KBM-7 (cell line): ENCODE measurements at regions not wholly inside any gene's neighbourhood (a gene's known extent, or its start where the extent isn't known, plus 50 kb on each side); places are given as distances from the start of the nearest gene placed in this dataset.
"Not testable (repeated sequence)": the region's sequence is repeated elsewhere in the genome, so short reads cannot be mapped to it uniquely, and the experiment has no call there.

Experiments
- DNase-seq: peaks from one replicate; pipeline ENCODE4 v3.0.0-alpha.2; 2015
- in situ Hi-C: fragments of 300-500 bp; cut with MboI; formaldehyde crosslinking; loops from 2 replicates; pipeline ENCODE4 v1.14.3; 2020; ENCODE audit warnings: low sequenced_read_pairs, low pct_unique_long_range_greater_than_20kb, mixed read lengths

GRCh38 chr2:187093771-187094412 lies 244.9 kb upstream of the ZSWIM2 start:
- in situ Hi-C loops = no loop called here

DNA sequence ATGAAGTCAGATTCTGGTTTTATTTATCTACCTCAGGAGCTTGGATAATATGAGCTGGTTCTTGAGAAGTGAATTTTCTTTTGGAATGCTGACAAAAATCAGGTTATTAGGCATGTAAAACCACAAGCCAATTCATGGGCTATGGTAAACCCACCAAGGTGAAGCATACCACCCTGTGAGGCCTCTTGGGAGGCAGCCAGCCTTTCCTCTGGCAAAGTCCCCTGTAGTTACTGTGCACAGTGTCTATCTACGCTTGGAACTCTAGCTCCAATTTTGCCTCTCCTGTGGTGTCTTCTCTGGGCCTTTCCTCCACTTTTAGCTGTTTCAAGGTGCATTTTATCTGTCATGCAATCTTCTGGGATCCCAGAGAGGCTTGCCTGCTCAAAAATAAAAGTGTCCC lies 242.7 kb upstream of the ZSWIM2 start:
- in situ Hi-C loops = no loop called here
- no peak for DNase-seq

More at GRCh38 chr2:187093771-187094412, 244.9 kb upstream of the ZSWIM2 start:
- DNase-seq = no peak

DNA sequence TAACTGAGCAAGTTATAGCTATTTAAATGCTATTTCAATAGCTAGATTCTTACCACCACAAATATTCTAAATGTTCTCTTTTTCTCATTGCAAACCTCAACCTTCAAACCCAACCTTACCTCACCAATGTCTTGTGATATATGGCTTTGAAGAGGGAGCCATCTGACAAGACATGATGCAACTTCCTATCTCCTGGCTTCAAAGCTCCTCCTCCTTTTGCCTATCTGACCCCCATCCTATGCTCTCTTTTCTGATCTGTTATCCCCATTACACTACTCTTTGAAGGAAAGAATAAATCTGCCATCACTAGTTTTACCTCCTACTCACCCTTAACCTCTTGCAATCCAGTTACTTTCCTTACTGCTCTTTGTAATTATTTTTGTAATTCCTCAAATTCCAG lies 235.6 kb upstream of the ZSWIM2 start:
- DNase-seq = no peak
- in situ Hi-C loops = no loop called here

- in situ Hi-C loops = no loop called here
- DNase-seq = no peak
Observed at GRCh38 chr2:187081461-187081860, 232.5 kb upstream of the ZSWIM2 start.

- DNase-seq = no peak
- in situ Hi-C loops = no loop called here
Observed at GRCh38 chr2:187079901-187080300, 230.9 kb upstream of the ZSWIM2 start.

GRCh38 chr2:187078297-187078696 lies 229.3 kb upstream of the ZSWIM2 start:
- no peak for DNase-seq
- in situ Hi-C loops = no loop called here

- no peak for DNase-seq
- in situ Hi-C loops = no loop called here
Observed at GRCh38 chr2:187075671-187076070, 226.7 kb upstream of the ZSWIM2 start.

DNA sequence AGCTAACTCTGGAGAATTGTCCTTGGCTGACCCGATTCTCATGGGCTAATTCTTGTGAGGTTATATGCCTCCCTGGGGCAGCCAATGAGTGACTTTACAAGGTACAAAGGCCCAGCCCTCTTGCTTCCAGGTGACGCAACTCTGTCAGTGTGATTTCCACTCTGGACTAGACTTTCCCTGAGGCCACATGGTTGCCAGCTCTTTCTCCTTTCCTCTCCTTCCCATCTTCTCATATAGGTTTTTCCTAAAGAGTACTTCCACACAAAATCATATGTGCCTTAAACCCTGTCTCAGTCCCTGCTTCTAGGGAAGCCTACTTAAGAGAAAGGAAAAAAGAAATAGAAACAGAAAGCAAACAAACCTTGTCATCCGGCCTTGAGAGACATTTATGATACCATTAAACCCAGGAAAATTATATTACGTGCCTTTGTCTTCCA lies 226.2 kb upstream of the ZSWIM2 start:
- DNase-seq = no peak

DNA sequence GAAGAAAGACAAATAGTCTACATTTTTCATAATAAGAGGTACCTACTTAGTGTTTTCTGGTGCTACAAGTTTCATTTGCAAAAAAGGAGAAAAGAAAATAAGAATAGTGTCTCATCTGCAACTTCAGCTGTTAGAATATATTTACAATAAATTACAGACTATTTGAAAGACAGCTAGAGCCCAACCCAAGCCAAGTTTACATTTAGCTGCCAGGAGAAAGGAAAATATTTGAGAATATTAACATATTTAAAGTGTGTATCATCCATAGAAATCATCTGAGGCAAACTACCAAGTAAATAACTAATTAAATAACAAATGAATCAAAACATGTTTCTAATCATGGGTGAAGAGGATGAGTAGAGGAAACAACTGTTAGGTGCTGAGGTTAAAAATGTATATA lies 209.2 kb upstream of the ZSWIM2 start:
- in situ Hi-C loops = no loop called here
- no peak for DNase-seq

More for the DNA sequence above, 226.2 kb upstream of the ZSWIM2 start:
- in situ Hi-C loops = no loop called here

- DNase-seq = no peak
- in situ Hi-C loops = no loop called here
Observed at GRCh38 chr2:187057466-187057865, 208.5 kb upstream of the ZSWIM2 start.

DNA sequence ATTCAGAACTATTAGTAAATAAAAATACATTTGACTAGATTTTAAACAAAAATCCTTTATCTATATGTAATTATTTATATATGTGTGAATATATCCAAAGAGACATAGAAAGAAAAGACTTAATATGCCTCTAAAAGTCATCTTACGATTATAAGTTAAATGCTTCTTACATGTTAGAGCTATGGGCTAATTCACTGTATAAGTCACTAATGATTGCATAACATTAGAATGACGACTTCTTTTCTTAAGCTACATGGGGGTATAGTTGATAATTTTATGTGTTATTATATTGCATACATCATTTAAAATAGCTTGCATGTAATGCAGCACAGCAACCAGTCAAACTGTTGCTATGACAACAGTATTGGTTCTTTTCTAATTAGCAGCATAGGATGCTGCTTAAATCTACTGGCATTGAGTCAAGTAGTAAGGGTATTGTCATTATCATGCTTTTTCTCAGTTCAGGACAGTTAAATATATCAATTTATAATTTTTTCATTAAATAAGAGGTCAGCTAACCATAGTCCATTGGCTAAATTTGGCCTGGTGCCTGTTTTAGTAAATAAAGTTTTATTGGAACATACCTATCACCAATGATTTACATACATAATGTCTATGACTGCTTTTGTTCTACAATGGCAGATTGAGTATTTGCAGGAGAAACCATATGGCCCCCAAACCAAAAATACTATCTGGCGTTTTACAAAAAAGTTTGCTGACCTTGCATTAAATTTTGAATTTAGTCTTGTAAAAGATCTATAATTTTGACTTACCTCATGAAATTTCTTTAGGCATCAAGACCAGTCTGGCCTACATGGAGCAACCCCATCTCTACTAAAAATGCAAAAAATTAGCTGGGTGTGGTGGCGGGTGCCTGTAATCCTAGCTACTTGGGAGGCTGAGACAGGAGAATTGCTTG lies 207.7 kb upstream of the ZSWIM2 start:
- in situ Hi-C loops = no loop called here
- no peak for DNase-seq

DNA sequence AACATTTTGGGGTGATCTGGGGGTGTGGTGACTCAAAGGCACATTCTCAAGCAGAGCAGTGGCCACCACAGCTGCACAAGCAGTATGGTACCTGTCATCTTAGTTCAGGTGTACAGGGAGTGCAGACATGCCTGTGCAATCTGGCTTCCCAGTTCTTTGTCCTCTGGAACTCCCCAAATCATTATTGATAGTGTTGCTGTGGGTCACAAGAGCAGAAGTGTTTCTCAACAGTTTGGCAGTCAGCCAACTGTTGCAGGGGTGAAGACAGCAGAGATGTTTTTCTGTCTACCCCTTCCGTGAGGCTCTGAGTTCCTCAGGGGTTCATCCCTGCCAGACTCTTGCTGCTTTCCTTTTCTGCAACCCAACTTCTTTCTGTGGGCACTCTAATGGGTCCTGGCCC lies 206.5 kb upstream of the ZSWIM2 start:
- in situ Hi-C loops = no loop called here
- DNase-seq = peak; percentile 73

GRCh38 chr2:187054501-187055319 lies 205.7 kb upstream of the ZSWIM2 start:
- no peak for DNase-seq
- in situ Hi-C loops = no loop called here

- in situ Hi-C loops = no loop called here
Observed at GRCh38 chr2:187051350-187051749, 202.4 kb upstream of the ZSWIM2 start.

DNA sequence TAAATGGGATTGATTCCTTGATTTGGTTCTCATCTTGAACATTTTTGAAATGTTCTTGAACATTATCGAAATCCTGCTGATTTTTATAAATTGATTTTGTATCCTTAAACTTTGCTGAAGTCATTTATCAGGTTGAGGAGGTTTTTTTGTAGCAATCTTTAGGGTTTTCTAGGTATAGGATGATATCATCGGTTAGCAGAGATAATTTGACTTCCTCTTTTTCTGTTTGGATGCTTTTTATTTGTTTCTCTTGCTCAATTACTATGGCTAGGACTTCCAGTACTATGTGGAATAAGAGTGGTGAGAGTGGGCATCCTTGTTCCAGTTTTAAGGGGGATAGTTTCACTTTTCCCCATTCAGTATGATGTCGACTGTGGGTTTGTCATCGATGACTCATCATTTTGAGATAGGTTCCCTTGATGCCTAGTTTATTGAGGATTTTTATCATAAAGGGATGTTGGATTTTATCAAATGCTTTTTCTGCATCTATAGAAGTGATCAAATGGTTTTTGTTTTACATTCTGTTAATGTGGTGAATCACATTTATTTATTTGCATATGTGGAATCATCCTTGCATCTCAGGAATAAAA lies 201.5 kb upstream of the ZSWIM2 start:
- DNase-seq = peak; percentile 39
- in situ Hi-C loops = no loop called here

More at GRCh38 chr2:187051350-187051749, 202.4 kb upstream of the ZSWIM2 start:
- no peak for DNase-seq

DNA sequence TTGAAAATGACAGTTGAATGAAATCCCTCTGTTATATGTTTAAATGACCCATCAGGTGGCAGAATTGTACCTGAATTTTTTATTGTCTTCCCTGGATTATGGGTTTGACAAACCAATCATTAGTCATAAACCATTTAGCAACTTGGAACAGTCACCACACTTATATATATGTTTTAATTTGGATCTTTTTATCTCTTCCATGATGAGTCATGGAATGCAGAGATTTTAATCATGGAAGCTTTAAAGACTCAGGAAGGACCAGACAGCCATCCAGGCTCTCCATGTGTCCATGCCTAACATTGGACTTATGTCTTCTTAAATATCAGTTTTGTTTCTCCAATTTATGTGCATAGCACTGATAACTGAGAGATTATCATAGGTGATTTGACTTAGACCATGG lies 188.3 kb upstream of the ZSWIM2 start:
- no peak for DNase-seq
- in situ Hi-C loops = no loop called here

- in situ Hi-C loops = no loop called here
- DNase-seq = no peak
Observed at GRCh38 chr2:187034434-187034833, 185.5 kb upstream of the ZSWIM2 start.

DNA sequence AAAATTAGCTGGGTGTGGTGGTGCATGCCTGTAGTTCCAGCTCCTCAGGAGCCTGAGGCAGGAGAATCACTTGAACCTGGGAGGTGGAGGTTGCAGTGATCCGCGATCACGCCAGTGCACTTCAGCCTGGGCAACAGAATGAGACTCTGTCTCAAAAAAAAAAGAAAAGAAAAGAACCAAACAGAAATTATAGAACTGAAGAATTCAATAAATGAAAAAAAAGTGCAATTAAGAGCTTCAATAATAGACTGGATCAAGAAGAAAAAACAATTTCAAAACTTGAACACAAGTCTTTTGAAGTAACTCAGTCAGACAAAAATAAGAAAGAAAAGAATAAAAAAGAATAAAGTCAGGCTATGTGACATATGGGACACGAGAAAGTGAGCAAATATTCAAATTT lies 175.8 kb upstream of the ZSWIM2 start:
- in situ Hi-C loops = no loop called here
- DNase-seq = peak; percentile 13

GRCh38 chr2:187023996-187024395 lies 175.0 kb upstream of the ZSWIM2 start:
- in situ Hi-C loops, DNase-seq: not testable (repeated sequence)
